ENCODE measurements at regions not wholly inside any gene's neighbourhood (a gene's known extent, or its start where the extent isn't known, plus 50 kb on each side); places are given as distances from the start of the nearest gene placed in this dataset.

- no peak for TF ChIP-seq POLR2A (IDR thresholded peaks at IDR 0.05; ENCODE audit: low read depth, low read length)
- no peak for TF ChIP-seq POLR2AphosphoS5 (IDR thresholded peaks at IDR 0.05; ENCODE audit: low read depth, low read length)
These were observed 279.6 kb downstream of the SQOR start for GRCh38 chr15:45914425-45914824.

All from GM12892 (cell line).